Neural cell (in vitro differentiated cells): ENCODE measurements at regions not wholly inside any gene's neighbourhood (a gene's known extent, or its start where the extent isn't known, plus 50 kb on each side); places are given as distances from the start of the nearest gene placed in this dataset.
"Not testable (repeated sequence)": the region's sequence is repeated elsewhere in the genome, so short reads cannot be mapped to it uniquely, and the experiment has no call there.

Experiments used
- EP300 ChIP-seq: fragments of 450-650 bp; conservative IDR thresholded peaks from 2 replicates; pipeline ENCODE4 v1.6.1; 2014; ENCODE audit warnings: antibody characterized with exemption, mild to moderate bottlenecking, moderate library complexity; ENCODE audit not compliant: poor library complexity, severe bottlenecking
- EZH2 ChIP-seq: fragments of 200-600, 300-800 bp; shearing (Covaris generic), sonication (generic); IDR thresholded peaks from 2 replicates; pipeline ENCODE4 v1.6.1; 2014; ENCODE audit warnings: antibody characterized with exemption, low read length, borderline replicate concordance, mild to moderate bottlenecking; ENCODE audit not compliant: insufficient read depth, poor library complexity, severe bottlenecking
- TAF1 ChIP-seq: IDR thresholded peaks from 2 replicates; pipeline ENCODE4 v1.6.1; 2012; ENCODE audit warnings: low read depth
- TF ChIP-seq, protein P1 (sequence below): fragments of 450-650 bp; IDR thresholded peaks from 2 replicates; pipeline ENCODE4 v1.5.1; 2014; ENCODE audit warnings: antibody characterized with exemption, mild to moderate bottlenecking, moderate library complexity; ENCODE audit not compliant: poor library complexity, severe bottlenecking

- TF ChIP-seq, protein P1, sequence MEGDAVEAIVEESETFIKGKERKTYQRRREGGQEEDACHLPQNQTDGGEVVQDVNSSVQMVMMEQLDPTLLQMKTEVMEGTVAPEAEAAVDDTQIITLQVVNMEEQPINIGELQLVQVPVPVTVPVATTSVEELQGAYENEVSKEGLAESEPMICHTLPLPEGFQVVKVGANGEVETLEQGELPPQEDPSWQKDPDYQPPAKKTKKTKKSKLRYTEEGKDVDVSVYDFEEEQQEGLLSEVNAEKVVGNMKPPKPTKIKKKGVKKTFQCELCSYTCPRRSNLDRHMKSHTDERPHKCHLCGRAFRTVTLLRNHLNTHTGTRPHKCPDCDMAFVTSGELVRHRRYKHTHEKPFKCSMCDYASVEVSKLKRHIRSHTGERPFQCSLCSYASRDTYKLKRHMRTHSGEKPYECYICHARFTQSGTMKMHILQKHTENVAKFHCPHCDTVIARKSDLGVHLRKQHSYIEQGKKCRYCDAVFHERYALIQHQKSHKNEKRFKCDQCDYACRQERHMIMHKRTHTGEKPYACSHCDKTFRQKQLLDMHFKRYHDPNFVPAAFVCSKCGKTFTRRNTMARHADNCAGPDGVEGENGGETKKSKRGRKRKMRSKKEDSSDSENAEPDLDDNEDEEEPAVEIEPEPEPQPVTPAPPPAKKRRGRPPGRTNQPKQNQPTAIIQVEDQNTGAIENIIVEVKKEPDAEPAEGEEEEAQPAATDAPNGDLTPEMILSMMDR: not testable (repeated sequence)
- not testable (repeated sequence) for TF ChIP-seq EZH2, EP300, TAF1
Observed at GRCh38 chr9:11196840-11197365, 584.1 kb upstream of the PTPRD start.
